Transverse colon (tissue), 4 donors: ENCODE measurements at regions not wholly inside any gene's neighbourhood (a gene's known extent, or its start where the extent isn't known, plus 50 kb on each side); places are given as distances from the start of the nearest gene placed in this dataset.

Experiments
- DNase-seq: peaks from one replicate; pipeline ENCODE4 v3.0.0-alpha.2; 2019
- H3K27ac ChIP-seq, 4 donors: fragments of 200-600 bp; sonication (generic); 2 replicates each; pipeline ENCODE4 v1.5.1; 2016 to 2018; ENCODE audit warnings: inconsistent platforms in 4 of 4
- H3K27me3 ChIP-seq: fragments of 200-600 bp; sonication (generic); 2 replicates; pipeline ENCODE4 v1.5.1; 2017; ENCODE audit warnings: inconsistent platforms
- H3K36me3 ChIP-seq, 4 donors: fragments of 200-600 bp; sonication (generic); 2 replicates each; pipeline ENCODE4 v1.5.1; 2017 to 2019; ENCODE audit warnings: inconsistent platforms in 4 of 4
- H3K4me1 ChIP-seq, 4 donors: fragments of 200-600 bp; sonication (generic); 2 replicates each; pipeline ENCODE4 v1.5.1; 2017 to 2020; ENCODE audit warnings: inconsistent platforms in 4 of 4
- H3K4me3 ChIP-seq, 4 donors: fragments of 200-600 bp; sonication (generic); 1 replicate in 1 of 4; 2 replicates in 3 of 4; pipeline versions ENCODE4 v1.5.1 to v1.6.1; 2017 to 2019; ENCODE audit warnings: inconsistent platforms in 4 of 4
- H3K9me3 ChIP-seq, 2 donors: fragments of 200-600 bp; sonication (generic); 2 replicates each; pipeline ENCODE4 v1.5.1; 2017 to 2019; ENCODE audit warnings: inconsistent platforms in 2 of 2
- EP300 ChIP-seq: sonication (generic); formaldehyde crosslinking; IDR thresholded peaks from one replicate; pipeline ENCODE4 v1.6.1; 2017; ENCODE audit warnings: antibody characterized with exemption, low read depth
- POLR2A ChIP-seq: fragments of 450-650 bp; IDR thresholded peaks from one replicate; pipeline ENCODE4 v1.6.1; 2016; ENCODE audit warnings: antibody characterized with exemption, mild to moderate bottlenecking, moderate library complexity
- POLR2AphosphoS5 ChIP-seq, 3 donors: sonication (generic); formaldehyde crosslinking; IDR thresholded peaks; one replicate each; pipeline ENCODE4 v1.6.1; 2016; ENCODE audit warnings: antibody characterized with exemption in 3 of 3
- WGBS, 2 donors: methylation state at CpG; one replicate each; pipeline ENCODE4 v1.1.5; 2018; ENCODE audit warnings: low coverage in 1 of 2; 5-methylcytosine and 5-hydroxymethylcytosine counted together
- in situ Hi-C, 4 donors: fragments of 200-750 bp; cut with MboI; loops; one replicate each; pipeline versions ENCODE4 v1.15.0 to v1.15.1; 2017; ENCODE audit warnings: low sequenced_read_pairs in 3 of 4, low pct_ligation_motif_present in 1 of 4, low pct_unique_long_range_greater_than_20kb in 1 of 4
- intact Hi-C: fragments of 100-400 bp; cut with DNase I; formaldehyde crosslinking; loops from one replicate; pipeline ENCODE4 v1.15.1; 2023; ENCODE audit warnings: low total_unique reads
- TF ChIP-seq, protein P1 (sequence below), 5 experiments: fragments of 200-600 bp in 3 of 5; fragments of 450-650 bp in 2 of 5; sonication (generic) in 3 of 5; IDR thresholded peaks; 1 replicate in 2 of 5; 2 replicates in 3 of 5; pipeline ENCODE4 v1.5.1; 2016 to 2017; ENCODE audit warnings: antibody characterized with exemption in 5 of 5, inconsistent platforms in 3 of 5, mild to moderate bottlenecking in 2 of 5, moderate library complexity in 1 of 5

DNA sequence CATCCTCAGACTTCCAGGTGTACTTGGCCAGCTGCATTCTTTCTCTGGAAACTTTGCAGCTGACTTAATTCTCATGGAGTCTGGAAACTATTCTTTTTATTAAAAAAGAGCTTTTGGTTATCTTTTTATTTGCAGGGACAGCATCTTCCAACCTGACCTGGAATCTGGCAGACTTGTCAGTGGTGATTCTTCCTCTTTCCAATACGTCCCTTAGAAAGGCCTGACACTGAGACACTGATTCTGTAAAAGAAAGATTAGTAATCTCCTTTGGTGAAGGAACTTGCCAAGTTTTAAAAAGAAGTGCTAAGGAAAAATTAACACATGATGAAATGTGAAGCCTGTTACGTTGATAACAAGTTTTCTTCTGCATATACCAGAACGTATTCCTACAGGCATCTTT lies 440.9 kb upstream of the RAG2 start:
- WGBS, 2 donors: 50 to 61% methylated on average over 3 of the region's 3 CpGs
- Histone ChIP-seq H3K4me3 (no peak overlapping the region), H3K36me3 (no peaks in the 10 kb centered on the region), H3K4me1 (no peaks in the 10 kb centered on the region), H3K27me3 (no peaks in the 10 kb centered on the region), H3K9me3 (no peaks in the 10 kb centered on the region), H3K27ac (no peak overlapping the region)
- no peak for DNase-seq
- TF ChIP-seq POLR2AphosphoS5 (IDR thresholded peaks at IDR 0.05): no peak
- TF ChIP-seq, protein P1, sequence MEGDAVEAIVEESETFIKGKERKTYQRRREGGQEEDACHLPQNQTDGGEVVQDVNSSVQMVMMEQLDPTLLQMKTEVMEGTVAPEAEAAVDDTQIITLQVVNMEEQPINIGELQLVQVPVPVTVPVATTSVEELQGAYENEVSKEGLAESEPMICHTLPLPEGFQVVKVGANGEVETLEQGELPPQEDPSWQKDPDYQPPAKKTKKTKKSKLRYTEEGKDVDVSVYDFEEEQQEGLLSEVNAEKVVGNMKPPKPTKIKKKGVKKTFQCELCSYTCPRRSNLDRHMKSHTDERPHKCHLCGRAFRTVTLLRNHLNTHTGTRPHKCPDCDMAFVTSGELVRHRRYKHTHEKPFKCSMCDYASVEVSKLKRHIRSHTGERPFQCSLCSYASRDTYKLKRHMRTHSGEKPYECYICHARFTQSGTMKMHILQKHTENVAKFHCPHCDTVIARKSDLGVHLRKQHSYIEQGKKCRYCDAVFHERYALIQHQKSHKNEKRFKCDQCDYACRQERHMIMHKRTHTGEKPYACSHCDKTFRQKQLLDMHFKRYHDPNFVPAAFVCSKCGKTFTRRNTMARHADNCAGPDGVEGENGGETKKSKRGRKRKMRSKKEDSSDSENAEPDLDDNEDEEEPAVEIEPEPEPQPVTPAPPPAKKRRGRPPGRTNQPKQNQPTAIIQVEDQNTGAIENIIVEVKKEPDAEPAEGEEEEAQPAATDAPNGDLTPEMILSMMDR (IDR thresholded peaks at IDR 0.05): no peak
- TF ChIP-seq EP300: no peak
- no peak for TF ChIP-seq POLR2A
- intact Hi-C loops: no loop called here
- in situ Hi-C loops: no loop called here

DNA sequence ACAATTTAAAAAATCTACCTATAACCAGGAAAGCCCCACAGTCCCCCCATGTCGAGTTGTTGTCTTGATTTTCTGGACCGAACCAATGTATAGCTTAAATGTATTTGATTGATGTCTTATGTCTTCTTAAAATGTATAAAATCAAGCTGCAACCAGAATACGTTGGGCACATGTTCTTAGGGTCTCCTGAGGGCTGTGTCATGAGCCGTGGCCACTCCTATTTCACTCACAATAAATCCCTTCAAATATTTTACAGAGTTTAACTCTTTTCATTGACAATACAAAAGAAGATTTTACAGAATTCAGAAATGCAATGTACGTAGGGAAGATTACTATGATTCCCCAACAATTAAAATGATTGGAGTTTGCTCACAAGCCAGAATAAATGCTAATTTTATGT lies 428.7 kb upstream of the RAG2 start:
- no peaks in the 10 kb centered on the region for H3K36me3 ChIP-seq
- WGBS, 2 donors: 68 to 82% methylated on average over 5 of the region's 5 CpGs
- no peaks in the 10 kb centered on the region for H3K27me3 ChIP-seq
- TF ChIP-seq POLR2A (no peak), POLR2AphosphoS5 (IDR thresholded peaks at IDR 0.05) (no peak), EP300 (no peak)
- TF ChIP-seq, protein P1 (IDR thresholded peaks at IDR 0.05): no peak
- H3K27ac ChIP-seq: no peak overlapping the region
- intact Hi-C loops: no loop called here
- no peaks in the 10 kb centered on the region for H3K4me1 ChIP-seq
- DNase-seq: no peak
- in situ Hi-C loops: no loop called here
- no peak overlapping the region for H3K4me3 ChIP-seq
- no peaks in the 10 kb centered on the region for H3K9me3 ChIP-seq

DNA sequence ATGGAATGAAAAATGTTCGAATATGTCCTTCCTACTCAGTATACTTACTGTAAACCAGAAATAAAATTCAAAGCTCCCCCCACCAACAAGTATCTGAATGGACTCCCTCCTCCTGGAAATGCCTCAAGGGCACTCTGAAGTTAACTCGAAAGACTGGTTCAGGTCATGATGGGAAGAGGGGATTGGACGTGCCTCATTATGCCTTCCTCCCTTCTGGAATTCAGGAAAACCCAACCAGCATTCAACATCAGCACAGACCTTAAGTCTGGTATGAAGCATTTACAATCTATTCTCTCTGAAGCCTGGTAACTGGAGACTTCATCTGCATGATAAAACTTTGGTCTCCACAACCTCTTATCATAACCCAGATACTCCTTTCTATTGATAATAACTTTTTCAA lies 428.3 kb upstream of the RAG2 start:
- intact Hi-C loops: no loop called here
- in situ Hi-C loops: no loop called here
- 53 to 70% methylated on average over 2 to 3 of the region's 3 CpGs for WGBS, 2 donors
- DNase-seq: no peak
- Histone ChIP-seq H3K4me3 (no peak overlapping the region), H3K4me1 (no peaks in the 10 kb centered on the region), H3K27ac (no peak overlapping the region), H3K9me3 (no peaks in the 10 kb centered on the region), H3K27me3 (no peaks in the 10 kb centered on the region), H3K36me3 (no peaks in the 10 kb centered on the region)
- TF ChIP-seq, protein P1 (IDR thresholded peaks at IDR 0.05): no peak
- TF ChIP-seq POLR2AphosphoS5 (IDR thresholded peaks at IDR 0.05) (no peak), POLR2A (no peak), EP300 (no peak)

DNA sequence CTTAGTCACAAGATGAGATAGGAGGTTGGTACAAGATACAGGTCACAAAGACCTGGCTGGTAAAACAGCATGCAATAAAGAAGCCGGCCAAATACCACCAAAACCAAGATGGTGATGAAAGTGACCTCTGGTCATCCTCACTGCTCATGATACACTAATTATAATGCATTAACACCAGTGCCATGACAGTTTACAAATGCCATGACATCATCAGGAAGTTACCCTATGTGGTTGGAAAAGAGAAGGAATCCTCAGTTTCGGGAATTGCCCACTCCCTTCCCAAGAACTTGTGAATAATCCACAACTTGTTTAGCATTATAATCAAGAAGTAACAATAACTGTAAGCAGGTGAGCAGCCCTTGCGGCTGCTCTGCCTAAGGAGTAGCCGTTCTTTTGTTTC lies 408.5 kb upstream of the RAG2 start:
- no peak for DNase-seq
- WGBS, 2 donors: 82 to 90% methylated on average over 3 to 4 of the region's 4 CpGs
- no peaks in the 10 kb centered on the region for H3K27me3 ChIP-seq
- TF ChIP-seq EP300 (no peak), POLR2A (no peak), POLR2AphosphoS5 (IDR thresholded peaks at IDR 0.05) (no peak)
- TF ChIP-seq, protein P1 (IDR thresholded peaks at IDR 0.05): no peak
- no peaks in the 10 kb centered on the region for H3K4me1 ChIP-seq
- H3K27ac ChIP-seq: no peak overlapping the region
- no peaks in the 10 kb centered on the region for H3K36me3 ChIP-seq
- intact Hi-C loops: no loop called here
- H3K9me3 ChIP-seq: no peaks in the 10 kb centered on the region
- no peak overlapping the region for H3K4me3 ChIP-seq
- in situ Hi-C loops: no loop called here
